Retinal pigment epithelial cell (primary cell): ENCODE measurements at regions not wholly inside any gene's neighbourhood (a gene's known extent, or its start where the extent isn't known, plus 50 kb on each side); places are given as distances from the start of the nearest gene placed in this dataset.

ENCODE experiments used
- DNase-seq: peaks from one replicate; pipeline ENCODE4 v3.0.0-alpha.2; 2010; ENCODE audit warnings: low read depth
- H3K4me3 ChIP-seq: 2 replicates; pipeline ENCODE4 v1.5.1; 2011; ENCODE audit warnings: mild to moderate bottlenecking, low read length, control low read depth, moderate library complexity
- TF ChIP-seq, protein P1 (sequence below): conservative IDR thresholded peaks from 2 replicates; pipeline ENCODE4 v1.5.1; 2011; ENCODE audit warnings: low read depth, low read length, control low read depth, inconsistent platforms

DNA sequence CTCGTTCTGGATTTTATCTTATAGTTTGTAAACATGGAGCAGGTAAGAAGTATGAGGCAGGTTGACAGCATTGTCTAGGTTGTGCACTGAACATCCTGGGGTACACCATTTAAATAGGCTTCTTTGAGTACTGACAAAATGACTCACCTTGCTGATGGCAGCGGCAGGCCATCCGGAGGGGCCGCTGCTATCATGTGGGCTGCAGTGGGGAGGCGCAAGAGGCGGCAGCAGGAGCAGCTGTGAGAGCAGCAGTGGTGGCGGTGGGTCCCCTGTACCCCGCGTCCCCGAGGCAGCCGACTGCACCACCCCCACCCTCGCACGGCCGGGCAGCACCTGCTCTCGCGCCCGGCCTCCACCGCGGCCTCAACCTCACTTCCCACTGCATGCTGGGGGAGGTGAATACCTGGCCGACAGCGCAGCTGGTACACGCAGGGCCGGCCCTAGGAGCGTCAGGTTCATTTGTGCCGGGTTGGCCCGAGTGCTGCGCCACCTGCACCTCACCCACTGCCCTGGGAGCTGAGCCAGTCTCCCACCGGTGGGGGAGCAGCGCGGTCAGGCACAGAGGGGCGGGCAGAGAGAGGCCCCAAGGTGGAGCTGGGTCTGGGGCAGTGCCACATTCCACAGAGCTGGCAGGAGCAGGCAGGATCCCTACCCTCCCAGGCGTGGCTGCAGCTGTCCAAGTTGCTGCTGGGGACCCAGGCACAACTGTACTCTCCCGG lies 154.5 kb upstream of the RBMS1 start:
- TF ChIP-seq, protein P1, sequence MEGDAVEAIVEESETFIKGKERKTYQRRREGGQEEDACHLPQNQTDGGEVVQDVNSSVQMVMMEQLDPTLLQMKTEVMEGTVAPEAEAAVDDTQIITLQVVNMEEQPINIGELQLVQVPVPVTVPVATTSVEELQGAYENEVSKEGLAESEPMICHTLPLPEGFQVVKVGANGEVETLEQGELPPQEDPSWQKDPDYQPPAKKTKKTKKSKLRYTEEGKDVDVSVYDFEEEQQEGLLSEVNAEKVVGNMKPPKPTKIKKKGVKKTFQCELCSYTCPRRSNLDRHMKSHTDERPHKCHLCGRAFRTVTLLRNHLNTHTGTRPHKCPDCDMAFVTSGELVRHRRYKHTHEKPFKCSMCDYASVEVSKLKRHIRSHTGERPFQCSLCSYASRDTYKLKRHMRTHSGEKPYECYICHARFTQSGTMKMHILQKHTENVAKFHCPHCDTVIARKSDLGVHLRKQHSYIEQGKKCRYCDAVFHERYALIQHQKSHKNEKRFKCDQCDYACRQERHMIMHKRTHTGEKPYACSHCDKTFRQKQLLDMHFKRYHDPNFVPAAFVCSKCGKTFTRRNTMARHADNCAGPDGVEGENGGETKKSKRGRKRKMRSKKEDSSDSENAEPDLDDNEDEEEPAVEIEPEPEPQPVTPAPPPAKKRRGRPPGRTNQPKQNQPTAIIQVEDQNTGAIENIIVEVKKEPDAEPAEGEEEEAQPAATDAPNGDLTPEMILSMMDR: no peak
- H3K4me3 ChIP-seq: peak overlapping the region; percentile 10
- DNase-seq: no peak

GRCh38 chr2:160649698-160650097 lies 156.1 kb upstream of the RBMS1 start:
- H3K4me3 ChIP-seq: no peak overlapping the region
- no peak for DNase-seq
- TF ChIP-seq, protein P1: no peak

- TF ChIP-seq, protein P1: no peak
- no peak for DNase-seq
- H3K4me3 ChIP-seq: no peak overlapping the region
Observed at GRCh38 chr2:160650196-160651118, 156.8 kb upstream of the RBMS1 start.

DNA sequence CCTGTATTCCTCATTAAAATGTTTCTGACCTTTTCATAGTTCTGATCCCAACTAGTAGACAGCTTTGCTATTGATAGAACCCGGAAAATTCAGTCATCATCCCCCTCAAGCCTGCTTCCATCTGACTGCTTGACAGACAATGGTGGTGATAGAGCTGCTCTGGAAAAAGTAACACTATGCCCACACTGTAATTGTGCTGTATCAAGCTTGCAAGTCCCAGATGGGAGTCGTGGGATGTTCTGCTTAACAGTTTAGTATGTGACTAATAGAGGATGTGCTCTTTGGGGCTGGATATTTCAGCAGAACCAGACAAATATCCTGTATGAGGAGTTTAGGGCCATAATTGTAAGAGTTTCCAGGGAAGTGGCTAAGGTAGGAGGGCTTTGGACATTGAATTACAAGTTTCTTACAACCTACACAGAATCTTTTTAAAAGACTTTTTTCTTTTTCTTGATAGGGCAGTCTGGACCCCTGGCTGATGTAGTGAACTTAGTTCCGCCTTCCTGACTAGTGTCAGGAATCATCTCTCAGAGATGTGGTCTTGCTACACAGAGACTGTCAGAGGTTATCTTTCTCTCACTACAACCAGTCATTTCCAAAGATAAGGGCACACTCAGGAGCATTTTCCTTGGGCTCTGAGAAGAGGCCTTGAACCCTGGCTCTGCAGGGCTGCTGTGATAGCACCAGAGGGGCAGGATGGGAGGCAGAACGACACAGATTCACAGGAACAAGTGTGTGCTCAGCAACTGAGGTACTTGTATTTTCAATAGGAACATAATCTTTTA lies 158.0 kb upstream of the RBMS1 start:
- TF ChIP-seq, protein P1: no peak
- DNase-seq: no peak
- H3K4me3 ChIP-seq: no peak overlapping the region

DNA sequence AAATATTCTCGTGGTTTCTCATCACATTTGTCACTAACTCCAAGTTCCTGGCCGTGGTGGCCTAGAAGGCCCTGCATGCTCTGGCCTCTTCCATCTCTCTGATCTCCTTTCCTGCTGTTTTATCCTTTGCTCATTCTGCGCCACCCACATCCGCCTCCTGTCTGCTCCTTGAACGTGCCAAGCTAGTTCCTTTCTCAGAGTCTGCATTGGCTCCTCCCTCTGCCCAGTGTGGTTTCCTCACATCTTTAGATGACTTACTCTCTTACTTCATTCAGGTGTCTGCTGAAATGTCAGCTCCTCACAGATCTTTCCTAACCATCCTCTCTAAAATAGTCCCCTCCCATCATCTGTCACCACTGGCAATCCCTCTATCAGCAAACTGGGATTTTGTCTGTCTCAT lies 158.6 kb upstream of the RBMS1 start:
- TF ChIP-seq, protein P1: no peak
- DNase-seq: no peak
- no peak overlapping the region for H3K4me3 ChIP-seq

DNA sequence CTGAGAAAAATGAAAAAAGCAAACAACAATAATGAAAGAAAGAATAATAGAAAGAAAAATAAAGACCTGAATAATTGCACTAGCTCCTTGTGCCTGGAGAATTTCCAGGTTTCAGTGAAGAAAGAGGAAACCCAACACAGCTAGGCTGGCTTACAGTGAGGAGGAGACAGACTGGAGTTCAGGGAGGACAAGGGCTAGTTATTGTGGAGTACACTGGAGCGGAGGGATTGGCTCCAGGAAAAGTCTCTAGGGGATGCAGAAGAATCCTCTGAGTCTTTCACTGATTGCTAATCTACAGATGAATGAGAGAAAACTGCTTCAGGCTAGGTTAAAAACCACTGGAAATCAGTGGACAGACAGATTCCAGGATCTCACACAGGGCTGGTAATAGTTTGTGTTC lies 163.6 kb upstream of the RBMS1 start:
- no peak for DNase-seq
- no peak overlapping the region for H3K4me3 ChIP-seq
- TF ChIP-seq, protein P1: no peak
